HepG2 (cell line): ENCODE measurements at regions not wholly inside any gene's neighbourhood (a gene's known extent, or its start where the extent isn't known, plus 50 kb on each side); places are given as distances from the start of the nearest gene placed in this dataset.

Experiments
- ATAC-seq: fragments of 200-7000 bp; cut with Tn5 transposase; 3 replicates; pipeline ENCODE4 v1.9.1; 2020; ENCODE audit warnings: mild to moderate bottlenecking, moderate library complexity
- BruUV-seq: library from RNA; stranded (reverse); fragments of 400-500 nt; replicated peaks from 2 replicates; lab custom pipeline; 2021; lab: Mats Ljungman, UMichigan
- CTCF ChIA-PET: fragments of 300-600 bp; formaldehyde crosslinking; extraction: SDS; loops from one replicate; lab custom pipeline; 2021; ENCODE audit warnings: low total read pairs, inconsistent platforms, low intra/inter-chr PET ratio; lab: Yijun Ruan, JAX
- POLR2A ChIA-PET: fragments of 350-600 bp; sonication (Branson Sonifier 250); formaldehyde crosslinking; loops from one replicate; lab custom pipeline; 2020; ENCODE audit warnings: antibody characterized with exemption, inconsistent platforms; lab: Yijun Ruan, JAX
- DNase-seq: peaks from one replicate; pipeline ENCODE4 v3.0.0-alpha.2; 2015; ENCODE audit warnings: low spot score
- FAIRE-seq: peaks from 3 replicates; lab custom pipeline; 2011; peaks lifted over from hg19 to GRCh38; lab: Jason Lieb, UNC
- H2AFZ ChIP-seq: one replicate; pipeline ENCODE4 v1.6.1; 2011; ENCODE audit warnings: low read length, inconsistent platforms
- H3K27ac ChIP-seq: fragments of 300-600 bp; 3 replicates; pipeline ENCODE4 v1.8.0; 2011; ENCODE audit warnings: mixed run types, mild to moderate bottlenecking, mixed read lengths, low read length, inconsistent platforms; ENCODE audit not compliant: insufficient read depth; ENCODE audit errors: extremely low read length
- H3K27me3 ChIP-seq, 2 experiments: fragments of 200-600 bp in 1 of 2; 2 replicates in 1 of 2; 3 replicates in 1 of 2; pipeline versions ENCODE4 v1.6.0 to v1.8.0; 2011; ENCODE audit warnings: low read length in 2 of 2, mild to moderate bottlenecking in 2 of 2, moderate library complexity in 2 of 2, inconsistent platforms in 1 of 2; ENCODE audit not compliant: insufficient read depth in 2 of 2, control insufficient read depth in 1 of 2
- H3K36me3 ChIP-seq, 2 experiments: fragments of 200-600 bp in 1 of 2; replicated peaks in 1 of 2; 2 replicates in 1 of 2; 3 replicates in 1 of 2; pipeline versions ENCODE4 v1.5.1 to v1.8.0; 2011; ENCODE audit warnings: low read length in 2 of 2, inconsistent platforms in 1 of 2; ENCODE audit not compliant: insufficient read depth in 2 of 2, control insufficient read depth in 1 of 2
- H3K4me1 ChIP-seq: 2 replicates; pipeline ENCODE4 v1.5.1; 2012; ENCODE audit warnings: low read length, inconsistent platforms; ENCODE audit not compliant: insufficient read depth
- H3K4me2 ChIP-seq: 2 replicates; pipeline ENCODE4 v1.6.0; 2011; ENCODE audit warnings: low read depth, low read length, inconsistent platforms
- H3K4me3 ChIP-seq, 3 experiments: fragments of 200-600 bp in 1 of 3; sonication (generic), shearing (Covaris generic) in 1 of 3; replicated peaks in 1 of 3; 2 replicates each; pipeline ENCODE4 v1.5.1; 2011 to 2016; ENCODE audit warnings: low read length in 3 of 3, inconsistent platforms in 2 of 3, low read depth in 2 of 3, mild to moderate bottlenecking in 2 of 3, control low read depth in 1 of 3, mixed read lengths in 1 of 3; ENCODE audit not compliant: insufficient read depth in 1 of 3
- H3K79me2 ChIP-seq: one replicate; pipeline ENCODE4 v1.6.1; 2011; ENCODE audit warnings: low read length, inconsistent platforms; ENCODE audit not compliant: insufficient read depth
- H3K9ac ChIP-seq: 2 replicates; pipeline ENCODE4 v1.6.0; 2011; ENCODE audit warnings: mild to moderate bottlenecking, low read depth, low read length, inconsistent platforms; ENCODE audit not compliant: insufficient read depth
- H3K9me3 ChIP-seq: 2 replicates; pipeline ENCODE4 v1.5.1; 2012; ENCODE audit warnings: mild to moderate bottlenecking, low read length
- H4K20me1 ChIP-seq: 2 replicates; pipeline ENCODE4 v1.6.0; 2011; ENCODE audit warnings: inconsistent platforms, mild to moderate bottlenecking, low read length, moderate library complexity; ENCODE audit not compliant: insufficient read depth
- MXD4 ChIP-seq: IDR thresholded peaks from 2 replicates; pipeline ENCODE4 v1.6.1; 2016; ENCODE audit warnings: mild to moderate bottlenecking, missing biosample characterization, missing genetic modification reagents
- SOX13 ChIP-seq, 3 experiments: fragments of 450-650 bp in 1 of 3; sonication (generic) in 1 of 3; formaldehyde crosslinking in 1 of 3; IDR thresholded peaks in 2 of 3; conservative IDR thresholded peaks in 1 of 3; 2 replicates each; pipeline versions ENCODE4 v1.5.0 to v1.6.1; 2016 to 2020; ENCODE audit warnings: antibody characterized with exemption in 1 of 3, mild to moderate bottlenecking in 1 of 3, missing compliant biosample characterization in 1 of 3, missing genetic modification reagents in 1 of 3, moderate library complexity in 1 of 3
- TEAD3 ChIP-seq: optimal IDR thresholded peaks from 2 replicates; pipeline ENCODE3; 2016; ENCODE audit warnings: borderline replicate concordance
- ZBTB21 ChIP-seq: sonication (generic); formaldehyde crosslinking; IDR thresholded peaks from 2 replicates; pipeline ENCODE4 v1.4.0; 2020; ENCODE audit warnings: missing genetic modification reagents
- ZNF224 ChIP-seq: sonication (generic); formaldehyde crosslinking; IDR thresholded peaks from 2 replicates; pipeline ENCODE4 v1.5.0; 2020; ENCODE audit warnings: mild to moderate bottlenecking, missing genetic modification reagents
- ZNF331 ChIP-seq: sonication (generic); formaldehyde crosslinking; IDR thresholded peaks from 2 replicates; pipeline ENCODE4 v1.4.0; 2020; ENCODE audit warnings: missing genetic modification reagents
- ZNF335 ChIP-seq: sonication (generic); formaldehyde crosslinking; IDR thresholded peaks from 2 replicates; pipeline ENCODE4 v1.4.0; 2020; ENCODE audit warnings: missing genetic modification reagents
- ZNF563 ChIP-seq: sonication (generic); formaldehyde crosslinking; IDR thresholded peaks from 2 replicates; pipeline ENCODE4 v1.8.0; 2022; ENCODE audit warnings: mild to moderate bottlenecking, moderate library complexity, missing genetic modification reagents
- ZNF567 ChIP-seq: sonication (generic); formaldehyde crosslinking; IDR thresholded peaks from 2 replicates; pipeline ENCODE4 v1.8.1; 2023; ENCODE audit warnings: mild to moderate bottlenecking, missing genetic modification reagents, borderline replicate concordance
- ZNF747 ChIP-seq: sonication (generic); formaldehyde crosslinking; IDR thresholded peaks from 2 replicates; pipeline ENCODE4 v1.8.1; 2023; ENCODE audit warnings: missing genetic modification reagents, mild to moderate bottlenecking, borderline replicate concordance
- ZNF75D ChIP-seq: sonication (generic); formaldehyde crosslinking; IDR thresholded peaks from 2 replicates; pipeline ENCODE4 v1.8.1; 2023; ENCODE audit warnings: missing genetic modification reagents, mild to moderate bottlenecking, borderline replicate concordance
- ZNF772 ChIP-seq: sonication (generic); formaldehyde crosslinking; IDR thresholded peaks from 2 replicates; pipeline ENCODE4 v1.5.0; 2020; ENCODE audit warnings: mild to moderate bottlenecking, missing genetic modification reagents
- ZNF780A ChIP-seq: sonication (generic); formaldehyde crosslinking; IDR thresholded peaks from 2 replicates; pipeline ENCODE4 v1.8.0; 2022; ENCODE audit warnings: mild to moderate bottlenecking, missing genetic modification reagents, moderate library complexity
- WGBS: methylation state at CpG from one replicate; pipeline ENCODE4 v1.1.6; 2017; ENCODE audit warnings: low lambda C conversion rate; 5-methylcytosine and 5-hydroxymethylcytosine counted together
- in situ Hi-C: cut with HindIII; loops from 2 replicates; pipeline ENCODE4 v1.10.0; 2017; ENCODE audit warnings: low pct_unique_long_range_greater_than_20kb; ENCODE audit not compliant: extremely low pct_ligation_motif_present
- intact Hi-C: fragments of 100-400 bp; cut with micrococcal nuclease; formaldehyde crosslinking; loops from one replicate; pipeline ENCODE4 v1.10.0; 2022; ENCODE audit not compliant: unreplicated experiment
- TF ChIP-seq, protein P1 (sequence below): sonication (generic); formaldehyde crosslinking; IDR thresholded peaks from 2 replicates; pipeline ENCODE4 v1.8.0; 2022; ENCODE audit warnings: mild to moderate bottlenecking, missing genetic modification reagents, borderline replicate concordance
- TF ChIP-seq, protein P2 (sequence below): IDR thresholded peaks from 2 replicates; pipeline ENCODE4 v1.6.1; 2016; ENCODE audit warnings: mild to moderate bottlenecking

DNA sequence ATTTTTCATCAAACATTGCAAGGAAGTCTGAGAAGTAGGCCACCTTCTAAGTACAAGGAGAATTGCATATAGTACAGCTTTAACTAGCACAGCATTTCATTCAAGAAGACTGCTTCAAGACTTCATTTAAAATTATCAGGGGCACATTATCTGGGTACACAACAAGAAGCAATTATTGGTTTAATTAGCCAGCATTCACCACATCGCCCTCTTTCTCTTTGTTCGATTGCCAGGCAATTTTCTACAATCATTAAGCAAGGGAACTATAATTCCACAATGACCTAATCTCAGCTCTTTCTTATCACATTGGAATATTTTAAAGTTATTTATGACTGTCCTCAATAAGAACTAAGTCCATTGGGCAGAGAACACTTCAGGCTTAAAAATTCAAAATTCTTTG, 1347.1 kb upstream of the PABPC4L start (continued):
- TF ChIP-seq ZNF224 (CRISPR knock-in tag) (no peak), MXD4 (CRISPR knock-in tag) (no peak)

- H3K9ac ChIP-seq = no peak overlapping the region
- H3K79me2 ChIP-seq = no peaks in the 10 kb centered on the region
- DNase-seq (no peak), FAIRE-seq (no peak), ATAC-seq (no peak)
- CTCF ChIA-PET = no interaction called here
- POLR2A ChIA-PET = no interaction called here
- intact Hi-C loops (no loop called here), in situ Hi-C loops (no loop called here)
- BruUV-seq = no TSS peak
- no peaks in the 10 kb centered on the region for H3K4me1 ChIP-seq
- H4K20me1 ChIP-seq = no peaks in the 10 kb centered on the region
- no peaks in the 10 kb centered on the region for H3K9me3 ChIP-seq
- no peak overlapping the region for H3K27ac ChIP-seq
- TF ChIP-seq, protein P1, sequence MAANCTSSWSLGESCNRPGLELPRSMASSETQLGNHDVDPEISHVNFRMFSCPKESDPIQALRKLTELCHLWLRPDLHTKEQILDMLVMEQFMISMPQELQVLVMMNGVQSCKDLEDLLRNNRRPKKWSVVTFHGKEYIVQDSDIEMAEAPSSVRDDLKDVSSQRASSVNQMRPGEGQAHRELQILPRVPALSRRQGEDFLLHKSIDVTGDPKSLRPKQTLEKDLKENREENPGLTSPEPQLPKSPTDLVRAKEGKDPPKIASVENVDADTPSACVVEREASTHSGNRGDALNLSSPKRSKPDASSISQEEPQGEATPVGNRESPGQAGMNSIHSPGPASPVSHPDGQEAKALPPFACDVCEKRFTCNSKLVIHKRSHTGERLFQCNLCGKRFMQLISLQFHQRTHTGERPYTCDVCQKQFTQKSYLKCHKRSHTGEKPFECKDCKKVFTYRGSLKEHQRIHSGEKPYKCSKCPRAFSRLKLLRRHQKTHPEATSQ (CRISPR knock-in tag) = no peak
- TF ChIP-seq ZBTB21 (CRISPR knock-in tag) (no peak), ZNF780A (CRISPR knock-in tag) (no peak), TEAD3 (no peak), SOX13 (IDR thresholded peaks at IDR 0.05) (no peak), SOX13 (CRISPR knock-in tag; conservative IDR thresholded peaks at IDR 0.05 in 1 of 2, IDR thresholded peaks at IDR 0.05 in 1 of 2) (no peak), ZNF75D (no peak), ZNF563 (CRISPR knock-in tag) (no peak), ZNF335 (CRISPR knock-in tag) (no peak), ZNF747 (CRISPR knock-in tag) (no peak), ZNF567 (no peak), ZNF331 (no peak), ZNF772 (CRISPR knock-in tag) (no peak)
- TF ChIP-seq, protein P2, sequence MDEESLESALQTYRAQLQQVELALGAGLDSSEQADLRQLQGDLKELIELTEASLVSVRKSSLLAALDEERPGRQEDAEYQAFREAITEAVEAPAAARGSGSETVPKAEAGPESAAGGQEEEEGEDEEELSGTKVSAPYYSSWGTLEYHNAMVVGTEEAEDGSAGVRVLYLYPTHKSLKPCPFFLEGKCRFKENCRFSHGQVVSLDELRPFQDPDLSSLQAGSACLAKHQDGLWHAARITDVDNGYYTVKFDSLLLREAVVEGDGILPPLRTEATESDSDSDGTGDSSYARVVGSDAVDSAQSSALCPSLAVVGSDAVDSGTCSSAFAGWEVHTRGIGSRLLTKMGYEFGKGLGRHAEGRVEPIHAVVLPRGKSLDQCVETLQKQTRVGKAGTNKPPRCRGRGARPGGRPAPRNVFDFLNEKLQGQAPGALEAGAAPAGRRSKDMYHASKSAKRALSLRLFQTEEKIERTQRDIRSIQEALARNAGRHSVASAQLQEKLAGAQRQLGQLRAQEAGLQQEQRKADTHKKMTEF (CRISPR knock-in tag) = no peak
- H3K36me3 ChIP-seq = no peaks in the 10 kb centered on the region
- no peaks in the 10 kb centered on the region for H3K27me3 ChIP-seq
- H3K4me3 ChIP-seq = no peak overlapping the region
- H2AFZ ChIP-seq = no peak overlapping the region
- H3K4me2 ChIP-seq = no peak overlapping the region
- WGBS = 2% methylated on average over 1 of the region's 1 CpG
Measured at GRCh38 chr4:135545616-135546317, 1344.2 kb upstream of the PABPC4L start.
